Ishikawa (cell line): ENCODE measurements at regions not wholly inside any gene's neighbourhood (a gene's known extent, or its start where the extent isn't known, plus 50 kb on each side); places are given as distances from the start of the nearest gene placed in this dataset.

ENCODE experiments used
- CEBPB ChIP-seq: IDR thresholded peaks from 2 replicates; pipeline ENCODE4 v1.6.1; 2012
- EP300 ChIP-seq: IDR thresholded peaks from 2 replicates; pipeline ENCODE4 v1.6.1; 2012; ENCODE audit warnings: borderline replicate concordance
- FOXM1 ChIP-seq: IDR thresholded peaks from 2 replicates; pipeline ENCODE4 v1.6.1; 2012; ENCODE audit warnings: low read depth, borderline replicate concordance
- RAD21 ChIP-seq: IDR thresholded peaks from 2 replicates; pipeline ENCODE4 v1.6.1; 2012; ENCODE audit warnings: low read depth
- REST ChIP-seq: IDR thresholded peaks from 2 replicates; pipeline ENCODE4 v1.6.1; 2012; ENCODE audit warnings: low read depth, mild to moderate bottlenecking
- TAF1 ChIP-seq: IDR thresholded peaks from 2 replicates; pipeline ENCODE4 v1.6.1; 2012; ENCODE audit warnings: low read depth, mild to moderate bottlenecking
- YY1 ChIP-seq: IDR thresholded peaks from 2 replicates; pipeline ENCODE4 v1.6.1; 2012; ENCODE audit warnings: low read depth

DNA sequence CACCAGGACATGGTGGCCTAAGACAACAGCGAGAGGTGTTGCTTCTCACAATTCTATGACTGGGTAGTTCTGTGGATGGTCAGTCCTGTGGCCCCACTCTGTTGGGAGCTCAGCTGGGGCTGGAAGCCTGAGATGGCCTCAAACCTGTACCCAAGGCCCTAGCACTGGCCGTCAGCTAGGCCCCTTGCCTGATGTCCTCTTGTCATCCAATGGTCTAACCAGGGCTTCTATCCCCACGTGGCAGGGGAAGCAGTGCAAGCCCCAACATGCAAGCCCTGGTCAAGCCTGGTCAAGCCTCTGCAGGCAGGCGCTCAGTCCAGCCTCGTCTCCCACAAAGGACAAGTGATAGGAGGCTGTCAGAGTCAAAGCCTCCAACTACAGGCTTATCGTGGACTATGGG lies 196.5 kb upstream of the CST7 start:
- TF ChIP-seq EP300 (no peak), FOXM1 (no peak), TAF1 (no peak), RAD21 (no peak), REST (no peak), CEBPB (no peak), YY1 (no peak)
